H9 (cell line): ENCODE measurements at regions not wholly inside any gene's neighbourhood (a gene's known extent, or its start where the extent isn't known, plus 50 kb on each side); places are given as distances from the start of the nearest gene placed in this dataset.

Experiments
- DNase-seq: peaks from one replicate; pipeline ENCODE4 v3.0.0-alpha.2; 2017
- H2AFZ ChIP-seq: one replicate; pipeline ENCODE4 v1.6.1; 2013; ENCODE audit warnings: mild to moderate bottlenecking, low read length, control low read depth, moderate library complexity
- H2AK5ac ChIP-seq: 2 replicates; pipeline ENCODE4 v1.6.1; 2013; ENCODE audit warnings: low read length, control low read depth, mixed read lengths; ENCODE audit not compliant: insufficient read length
- H2BK120ac ChIP-seq: one replicate; pipeline ENCODE4 v1.6.1; 2013; ENCODE audit warnings: low read depth, mild to moderate bottlenecking, low read length, control low read depth, inconsistent platforms; ENCODE audit not compliant: poor library complexity, severe bottlenecking
- H2BK12ac ChIP-seq: 2 replicates; pipeline ENCODE4 v1.6.1; 2013; ENCODE audit warnings: low read length, control low read depth, mixed read lengths, low read depth; ENCODE audit not compliant: insufficient read length
- H2BK15ac ChIP-seq: 2 replicates; pipeline ENCODE4 v1.6.1; 2013; ENCODE audit warnings: low read depth, low read length, control low read depth
- H2BK20ac ChIP-seq: one replicate; pipeline ENCODE4 v1.6.1; 2013; ENCODE audit warnings: low read depth, mild to moderate bottlenecking, low read length, control low read depth, inconsistent platforms; ENCODE audit not compliant: poor library complexity, severe bottlenecking
- H2BK5ac ChIP-seq: 2 replicates; pipeline ENCODE4 v1.6.1; 2013; ENCODE audit warnings: low read length, control low read depth, mixed read lengths; ENCODE audit not compliant: insufficient read length
- H3K14ac ChIP-seq: 2 replicates; pipeline ENCODE4 v1.6.1; 2013; ENCODE audit warnings: low read length, control low read depth; ENCODE audit not compliant: insufficient read depth
- H3K18ac ChIP-seq: 2 replicates; pipeline ENCODE4 v1.6.1; 2013; ENCODE audit warnings: low read depth, mild to moderate bottlenecking, mixed read lengths, low read length, control low read depth; ENCODE audit not compliant: insufficient read length
- H3K23ac ChIP-seq: 2 replicates; pipeline ENCODE4 v1.6.1; 2013; ENCODE audit warnings: low read length, control low read depth, mixed read lengths, low read depth; ENCODE audit not compliant: insufficient read length
- H3K23me2 ChIP-seq: 2 replicates; pipeline ENCODE4 v1.6.1; 2013; ENCODE audit warnings: low read depth, mild to moderate bottlenecking, mixed read lengths, low read length, control low read depth; ENCODE audit not compliant: insufficient read length, poor library complexity, severe bottlenecking
- H3K27ac ChIP-seq: 2 replicates; pipeline ENCODE4 v1.5.1; 2013; ENCODE audit warnings: low read length, control low read depth, mixed read lengths, low read depth; ENCODE audit not compliant: insufficient read length
- H3K27me3 ChIP-seq: 2 replicates; pipeline ENCODE4 v1.6.1; 2013; ENCODE audit warnings: low read length, control low read depth, inconsistent platforms; ENCODE audit not compliant: insufficient read depth
- H3K4ac ChIP-seq: 2 replicates; pipeline ENCODE4 v1.6.1; 2013; ENCODE audit warnings: low read depth, mild to moderate bottlenecking, control low read depth, inconsistent platforms, low read length, moderate library complexity
- H3K4me1 ChIP-seq: 2 replicates; pipeline ENCODE4 v1.6.1; 2013; ENCODE audit warnings: low read length, control low read depth, inconsistent platforms; ENCODE audit not compliant: insufficient read depth
- H3K4me2 ChIP-seq: 2 replicates; pipeline ENCODE4 v1.6.1; 2013; ENCODE audit warnings: low read length, control low read depth, mixed read lengths; ENCODE audit not compliant: insufficient read length, insufficient read depth
- H3K56ac ChIP-seq: 2 replicates; pipeline ENCODE4 v1.6.1; 2013; ENCODE audit warnings: low read depth, mild to moderate bottlenecking, mixed read lengths, low read length, control low read depth; ENCODE audit not compliant: insufficient read length
- H3K79me1 ChIP-seq: 2 replicates; pipeline ENCODE4 v1.6.1; 2013; ENCODE audit warnings: low read depth, mild to moderate bottlenecking, moderate library complexity, low read length, control low read depth, inconsistent platforms; ENCODE audit not compliant: insufficient read depth, poor library complexity, severe bottlenecking
- H3K79me2 ChIP-seq: 2 replicates; pipeline ENCODE4 v1.6.1; 2013; ENCODE audit warnings: low read length, control low read depth, inconsistent platforms; ENCODE audit not compliant: insufficient read depth
- H3K9ac ChIP-seq: 2 replicates; pipeline ENCODE4 v1.6.1; 2013; ENCODE audit warnings: low read length, control low read depth, mixed read lengths; ENCODE audit not compliant: insufficient read length; ENCODE audit errors: extremely low read depth
- H3K9me3 ChIP-seq: one replicate; pipeline ENCODE4 v1.6.1; 2013; ENCODE audit warnings: low read depth, low read length, inconsistent platforms; ENCODE audit not compliant: control insufficient read depth
- H3T11ph ChIP-seq: one replicate; pipeline ENCODE4 v1.6.1; 2013; ENCODE audit warnings: mild to moderate bottlenecking, low read length, control low read depth, inconsistent platforms
- H4K20me1 ChIP-seq: one replicate; pipeline ENCODE4 v1.6.1; 2013; ENCODE audit not compliant: control insufficient read depth, insufficient read length, insufficient read depth
- H4K5ac ChIP-seq: 2 replicates; pipeline ENCODE4 v1.6.1; 2013; ENCODE audit warnings: low read depth, mild to moderate bottlenecking, mixed read lengths, low read length, control low read depth; ENCODE audit not compliant: insufficient read length
- H4K8ac ChIP-seq: replicated peaks from 2 replicates; pipeline ENCODE4 v1.6.1; 2013; ENCODE audit warnings: low read length, control low read depth, mixed read lengths, low read depth; ENCODE audit not compliant: insufficient read length
- H4K91ac ChIP-seq: 2 replicates; pipeline ENCODE4 v1.6.1; 2013; ENCODE audit warnings: low read depth, mild to moderate bottlenecking, moderate library complexity, mixed read lengths, low read length, control low read depth; ENCODE audit not compliant: insufficient read length
- H3K27ac Mint-ChIP-seq, 3 experiments: 2 replicates in 2 of 3; 3 replicates in 1 of 3; pipeline ENCODE4 v1.8.0; 2020 to 2021; ENCODE audit warnings: mixed read lengths in 3 of 3, mild to moderate bottlenecking in 1 of 3, moderate library complexity in 1 of 3
- H3K27me3 Mint-ChIP-seq: 2 replicates; pipeline ENCODE4 v1.8.0; 2021; ENCODE audit warnings: low read depth, mild to moderate bottlenecking, moderate library complexity, mixed read lengths
- H3K36me3 Mint-ChIP-seq, 3 experiments: 2 replicates in 2 of 3; 3 replicates in 1 of 3; pipeline ENCODE4 v1.8.0; 2020 to 2021; ENCODE audit warnings: low read depth in 3 of 3, mixed read lengths in 3 of 3; ENCODE audit not compliant: insufficient read depth in 1 of 3
- H3K4me1 Mint-ChIP-seq, 2 experiments: 2 replicates each; pipeline ENCODE4 v1.8.0; 2020; ENCODE audit warnings: mixed read lengths in 2 of 2
- H3K4me3 Mint-ChIP-seq, 2 experiments: 2 replicates in 1 of 2; 3 replicates in 1 of 2; pipeline ENCODE4 v1.8.0; 2020 to 2021; ENCODE audit warnings: mild to moderate bottlenecking in 2 of 2, mixed read lengths in 2 of 2, moderate library complexity in 1 of 2
- H3K9me3 Mint-ChIP-seq, 2 experiments: 2 replicates in 1 of 2; 3 replicates in 1 of 2; pipeline ENCODE4 v1.8.0; 2020; ENCODE audit warnings: mild to moderate bottlenecking in 2 of 2, mixed read lengths in 2 of 2, moderate library complexity in 1 of 2
- CTCF ChIP-seq: fragments of 200-600 bp; sonication (generic); conservative IDR thresholded peaks from 3 replicates; pipeline ENCODE4 v1.8.0; 2021; ENCODE audit warnings: antibody characterized with exemption, mild to moderate bottlenecking
- WGBS: extraction: QIAGEN DNeasy Blood & Tissue Kit; methylation state at CpG from one replicate; pipeline ENCODE4 v1.1.7; 2013; ENCODE audit warnings: missing lambda C conversion rate, low lambda C conversion rate, mixed read lengths; ENCODE audit not compliant: insufficient read length; ENCODE audit errors: extremely low coverage; 5-methylcytosine and 5-hydroxymethylcytosine counted together

- Histone ChIP-seq H2BK20ac (no peak overlapping the region), H3K4ac (no peak overlapping the region), H4K5ac (no peak overlapping the region), H4K8ac (no peak overlapping the region), H2BK12ac (no peak overlapping the region), H2AFZ (no peak overlapping the region), H2BK120ac (no peak overlapping the region), H4K20me1 (no peaks in the 10 kb centered on the region), H3K9ac (no peak overlapping the region), H3K4me2 (no peak overlapping the region), H4K91ac (no peak overlapping the region), H3T11ph (no peak overlapping the region), H3K18ac (no peak overlapping the region), H2BK5ac (no peak overlapping the region), H3K27ac (no peak overlapping the region), H3K79me2 (no peaks in the 10 kb centered on the region), H3K14ac (no peak overlapping the region), H3K4me1 (no peaks in the 10 kb centered on the region), H3K79me1 (no peaks in the 10 kb centered on the region), H3K56ac (no peak overlapping the region), H3K23me2 (no peaks in the 10 kb centered on the region), H3K23ac (no peak overlapping the region), H3K27me3 (no peaks in the 10 kb centered on the region), H3K9me3 (no peaks in the 10 kb centered on the region), H2AK5ac (no peak overlapping the region), H2BK15ac (no peak overlapping the region)
- Mint-ChIP-seq H3K4me3 (no peak overlapping the region), H3K36me3 (no peaks in the 10 kb centered on the region), H3K27ac (no peak overlapping the region; a peak in 1 of 7 replicates), H3K27me3 (no peaks in the 10 kb centered on the region; the same call in none of the 2 replicates), H3K9me3 (no peaks in the 10 kb centered on the region), H3K4me1 (peaks cover 12 to 14% of the 10 kb centered on the region in 2 experiments)
- no CpG with 5 or more reads among the region's 1 CpG for WGBS
- DNase-seq = no peak
- TF ChIP-seq CTCF = no peak
Measured at GRCh38 chr12:45633733-45634132, 95.8 kb upstream of the ARID2 start.
